ENCODE measurements at regions not wholly inside any gene's neighbourhood (a gene's known extent, or its start where the extent isn't known, plus 50 kb on each side); places are given as distances from the start of the nearest gene placed in this dataset.
"Not testable (repeated sequence)": the region's sequence is repeated elsewhere in the genome, so short reads cannot be mapped to it uniquely, and the experiment has no call there.

DNA sequence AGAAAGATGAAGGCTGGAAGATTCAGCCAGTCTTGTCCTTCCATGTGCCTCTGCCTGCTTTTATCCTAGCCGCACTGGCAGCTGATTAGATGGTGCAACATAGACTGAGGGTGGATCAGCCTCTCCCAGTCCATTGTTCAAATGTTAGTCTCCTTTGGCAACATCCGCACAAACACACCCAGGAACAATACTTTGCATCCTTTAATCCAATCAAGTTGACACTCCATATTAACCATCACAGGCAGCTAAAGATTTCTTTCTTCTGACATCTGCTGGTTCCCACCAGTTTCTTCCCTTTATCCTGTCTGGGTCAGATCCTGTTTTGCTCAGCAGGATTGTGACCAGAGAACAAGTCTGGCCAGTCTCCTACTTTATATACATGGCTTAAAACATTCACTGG lies 276.5 kb upstream of the TYRP1 start:
- no peaks in the 10 kb centered on the region for H3K9me3 ChIP-seq (ENCODE audit: severe bottlenecking)
- H3K36me3 ChIP-seq (ENCODE audit: low read depth), result no peaks in the 10 kb centered on the region
- ATAC-seq (ENCODE audit: low read depth), result no peak
- H3K27ac ChIP-seq (ENCODE audit: poor library complexity, severe bottlenecking), result no peak overlapping the region
- H3K4me3 ChIP-seq (ENCODE audit: severe bottlenecking), result no peak overlapping the region
- TF ChIP-seq, protein P1, sequence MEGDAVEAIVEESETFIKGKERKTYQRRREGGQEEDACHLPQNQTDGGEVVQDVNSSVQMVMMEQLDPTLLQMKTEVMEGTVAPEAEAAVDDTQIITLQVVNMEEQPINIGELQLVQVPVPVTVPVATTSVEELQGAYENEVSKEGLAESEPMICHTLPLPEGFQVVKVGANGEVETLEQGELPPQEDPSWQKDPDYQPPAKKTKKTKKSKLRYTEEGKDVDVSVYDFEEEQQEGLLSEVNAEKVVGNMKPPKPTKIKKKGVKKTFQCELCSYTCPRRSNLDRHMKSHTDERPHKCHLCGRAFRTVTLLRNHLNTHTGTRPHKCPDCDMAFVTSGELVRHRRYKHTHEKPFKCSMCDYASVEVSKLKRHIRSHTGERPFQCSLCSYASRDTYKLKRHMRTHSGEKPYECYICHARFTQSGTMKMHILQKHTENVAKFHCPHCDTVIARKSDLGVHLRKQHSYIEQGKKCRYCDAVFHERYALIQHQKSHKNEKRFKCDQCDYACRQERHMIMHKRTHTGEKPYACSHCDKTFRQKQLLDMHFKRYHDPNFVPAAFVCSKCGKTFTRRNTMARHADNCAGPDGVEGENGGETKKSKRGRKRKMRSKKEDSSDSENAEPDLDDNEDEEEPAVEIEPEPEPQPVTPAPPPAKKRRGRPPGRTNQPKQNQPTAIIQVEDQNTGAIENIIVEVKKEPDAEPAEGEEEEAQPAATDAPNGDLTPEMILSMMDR (IDR thresholded peaks at IDR 0.05; ENCODE audit: poor library complexity, severe bottlenecking), result no peak
- H3K27me3 ChIP-seq (ENCODE audit: insufficient read depth, poor library complexity, severe bottlenecking), result peaks cover 11% of the 10 kb centered on the region
- no peaks in the 10 kb centered on the region for H3K4me1 ChIP-seq (ENCODE audit: insufficient read depth, poor library complexity, severe bottlenecking)
- DNase-seq (ENCODE audit: low spot score), result no peak

- no peaks in the 10 kb centered on the region for H3K36me3 ChIP-seq (ENCODE audit: low read depth)
- DNase-seq (ENCODE audit: low spot score), result no peak
Measured at GRCh38 chr9:12424243-12424642, 268.9 kb upstream of the TYRP1 start.

DNA sequence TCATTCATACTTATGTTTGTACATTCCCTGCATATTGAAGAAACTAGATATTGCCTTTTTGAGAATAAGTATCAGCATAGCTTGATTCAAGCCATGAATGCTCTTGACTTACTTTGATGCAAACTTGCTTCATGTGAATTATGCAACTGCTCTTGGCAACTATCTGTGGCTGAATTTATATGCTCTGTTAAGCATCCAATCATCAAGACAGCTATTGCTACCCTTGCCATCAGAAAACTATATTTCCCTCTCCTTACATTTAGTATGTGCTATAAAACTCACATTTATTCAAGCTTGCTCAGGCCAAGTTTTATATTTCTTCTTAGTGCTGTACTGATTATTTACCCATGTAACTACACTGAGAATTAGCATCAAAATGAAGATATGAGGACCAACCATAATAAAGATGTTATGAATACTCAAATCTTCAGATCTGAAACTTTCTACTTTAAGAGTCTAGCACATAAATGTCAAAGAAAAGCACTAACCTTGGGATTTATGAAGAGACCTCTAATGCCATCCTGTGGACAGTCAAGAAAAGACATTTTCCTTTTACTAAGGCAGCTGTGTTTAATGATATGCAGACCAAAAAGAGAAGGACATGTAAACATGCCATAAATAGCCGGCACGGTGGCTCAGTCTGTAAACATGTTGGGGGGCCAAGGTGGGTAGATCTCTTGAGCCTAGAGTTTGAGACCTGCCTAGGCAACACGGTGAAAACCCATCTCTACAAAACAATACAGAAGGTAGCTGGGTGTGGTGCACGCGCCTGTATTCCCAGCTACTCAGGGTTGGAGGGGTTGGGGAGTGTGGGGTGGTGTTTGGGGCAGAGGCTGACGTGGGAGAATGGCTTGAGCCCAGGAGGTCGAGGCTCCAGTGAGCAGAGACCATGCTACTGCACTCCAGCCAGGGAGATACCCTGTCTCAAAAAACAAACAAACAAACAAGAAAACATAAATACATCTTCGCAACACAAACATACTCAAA lies 267.0 kb upstream of the TYRP1 start:
- TF ChIP-seq, protein P1 (IDR thresholded peaks at IDR 0.05; ENCODE audit: poor library complexity, severe bottlenecking), result peak; percentile 41
- ATAC-seq (ENCODE audit: low read depth) (peak; percentile 42; the same call in 1 of the 3 replicates), DNase-seq (ENCODE audit: low spot score) (no peak)
- Histone ChIP-seq H3K27ac (ENCODE audit: poor library complexity, severe bottlenecking) (no peak overlapping the region), H3K27me3 (ENCODE audit: insufficient read depth, poor library complexity, severe bottlenecking) (peaks cover 11% of the 10 kb centered on the region), H3K4me1 (ENCODE audit: insufficient read depth, poor library complexity, severe bottlenecking) (no peaks in the 10 kb centered on the region), H3K9me3 (ENCODE audit: severe bottlenecking) (no peaks in the 10 kb centered on the region), H3K4me3 (ENCODE audit: severe bottlenecking) (no peak overlapping the region), H3K36me3 (ENCODE audit: low read depth) (no peaks in the 10 kb centered on the region)

More at GRCh38 chr9:12424243-12424642, 268.9 kb upstream of the TYRP1 start:
- peaks cover 16% of the 10 kb centered on the region for H3K27me3 ChIP-seq (ENCODE audit: insufficient read depth, poor library complexity, severe bottlenecking)
- no peak for ATAC-seq (ENCODE audit: low read depth)
- no peaks in the 10 kb centered on the region for H3K4me1 ChIP-seq (ENCODE audit: insufficient read depth, poor library complexity, severe bottlenecking)
- no peaks in the 10 kb centered on the region for H3K9me3 ChIP-seq (ENCODE audit: severe bottlenecking)
- H3K4me3 ChIP-seq (ENCODE audit: severe bottlenecking), result no peak overlapping the region
- TF ChIP-seq, protein P1 (IDR thresholded peaks at IDR 0.05; ENCODE audit: poor library complexity, severe bottlenecking), result no peak
- no peak overlapping the region for H3K27ac ChIP-seq (ENCODE audit: poor library complexity, severe bottlenecking)

- TF ChIP-seq, protein P1 (IDR thresholded peaks at IDR 0.05; ENCODE audit: poor library complexity, severe bottlenecking), result no peak
- H3K36me3 ChIP-seq (ENCODE audit: low read depth), result no peaks in the 10 kb centered on the region
- H3K4me1 ChIP-seq (ENCODE audit: insufficient read depth, poor library complexity, severe bottlenecking), result no peaks in the 10 kb centered on the region
- peaks cover 4% of the 10 kb centered on the region for H3K27me3 ChIP-seq (ENCODE audit: insufficient read depth, poor library complexity, severe bottlenecking)
- no peak for ATAC-seq (ENCODE audit: low read depth)
- DNase-seq (ENCODE audit: low spot score), result no peak
- no peak overlapping the region for H3K4me3 ChIP-seq (ENCODE audit: severe bottlenecking)
- H3K27ac ChIP-seq (ENCODE audit: poor library complexity, severe bottlenecking), result no peak overlapping the region
- no peaks in the 10 kb centered on the region for H3K9me3 ChIP-seq (ENCODE audit: severe bottlenecking)
Measured at GRCh38 chr9:12439267-12439666, 253.9 kb upstream of the TYRP1 start.

DNA sequence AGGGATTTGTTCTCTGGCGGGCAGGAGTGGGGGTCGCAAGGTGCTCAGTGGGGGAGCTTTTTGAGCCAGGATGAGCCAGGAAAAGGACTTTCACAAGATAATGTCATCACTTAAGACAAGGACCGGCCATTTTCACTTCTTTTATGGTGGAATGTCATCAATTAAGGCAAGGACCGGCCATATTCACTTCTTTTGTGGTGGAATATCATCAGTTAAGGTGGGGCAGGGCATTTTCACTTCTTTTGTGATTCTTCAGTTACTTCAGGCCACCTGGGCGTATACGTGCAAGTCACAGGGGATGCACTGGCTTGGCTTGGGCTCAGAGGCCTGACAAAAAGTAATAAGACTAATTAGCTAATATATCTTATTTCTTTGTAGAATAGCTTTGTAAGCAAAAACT lies 252.1 kb upstream of the TYRP1 start:
- not testable (repeated sequence) for ATAC-seq (ENCODE audit: low read depth); H3K27ac ChIP-seq (ENCODE audit: poor library complexity, severe bottlenecking); H3K4me3 ChIP-seq (ENCODE audit: severe bottlenecking); H3K9me3 ChIP-seq (ENCODE audit: severe bottlenecking); H3K4me1 ChIP-seq (ENCODE audit: insufficient read depth, poor library complexity, severe bottlenecking); DNase-seq (ENCODE audit: low spot score); H3K27me3 ChIP-seq (ENCODE audit: insufficient read depth, poor library complexity, severe bottlenecking); H3K36me3 ChIP-seq (ENCODE audit: low read depth)

Data from RWPE2 (cell line).